SK-N-SH (cell line): ENCODE measurements at regions not wholly inside any gene's neighbourhood (a gene's known extent, or its start where the extent isn't known, plus 50 kb on each side); places are given as distances from the start of the nearest gene placed in this dataset.

Source experiments
- MXI1 ChIP-seq: IDR thresholded peaks from 2 replicates; pipeline ENCODE4 v1.6.1; 2012; ENCODE audit warnings: mild to moderate bottlenecking, low read depth, low read length, improper control_type of control experiment
- TF ChIP-seq, protein P1 (sequence below): IDR thresholded peaks from 2 replicates; pipeline ENCODE4; 2012

DNA sequence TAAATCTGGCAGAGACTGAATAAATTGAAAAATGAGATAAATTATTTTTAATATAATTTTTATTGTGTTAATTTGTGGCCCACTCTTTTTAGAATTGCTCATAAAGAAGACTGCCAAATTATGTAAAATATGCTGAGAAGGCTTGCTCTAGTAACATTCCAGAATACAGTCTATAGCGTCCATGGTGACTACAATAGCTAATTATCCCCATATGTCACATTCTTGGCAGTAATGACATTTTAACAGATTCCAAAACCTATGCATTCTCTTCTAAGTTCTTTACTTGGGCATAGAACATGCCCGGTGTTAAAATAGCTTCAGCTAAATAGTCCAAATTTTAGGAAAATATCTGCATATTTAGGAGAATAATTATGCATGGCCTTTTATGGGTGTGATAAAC lies 697.0 kb upstream of the SEMA6A start:
- TF ChIP-seq, protein P1, sequence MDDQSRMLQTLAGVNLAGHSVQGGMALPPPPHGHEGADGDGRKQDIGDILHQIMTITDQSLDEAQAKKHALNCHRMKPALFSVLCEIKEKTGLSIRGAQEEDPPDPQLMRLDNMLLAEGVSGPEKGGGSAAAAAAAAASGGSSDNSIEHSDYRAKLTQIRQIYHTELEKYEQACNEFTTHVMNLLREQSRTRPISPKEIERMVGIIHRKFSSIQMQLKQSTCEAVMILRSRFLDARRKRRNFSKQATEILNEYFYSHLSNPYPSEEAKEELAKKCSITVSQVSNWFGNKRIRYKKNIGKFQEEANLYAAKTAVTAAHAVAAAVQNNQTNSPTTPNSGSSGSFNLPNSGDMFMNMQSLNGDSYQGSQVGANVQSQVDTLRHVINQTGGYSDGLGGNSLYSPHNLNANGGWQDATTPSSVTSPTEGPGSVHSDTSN, result no peak
- no peak for TF ChIP-seq MXI1
